B cell (primary cell): ENCODE measurements at regions not wholly inside any gene's neighbourhood (a gene's known extent, or its start where the extent isn't known, plus 50 kb on each side); places are given as distances from the start of the nearest gene placed in this dataset.

Source experiments
- ATAC-seq: fragments of 200-7000 bp; cut with Tn5 transposase; one replicate; pipeline ENCODE4 v1.10.0; 2021; ENCODE audit warnings: low read depth, mild to moderate bottlenecking, moderate number of reproducible peaks, moderate library complexity
- CTCF ChIA-PET: fragments of 350-600 bp; sonication (Branson Sonifier 250); formaldehyde crosslinking; loops from one replicate; lab custom pipeline; 2021; ENCODE audit warnings: antibody characterized with exemption, inconsistent platforms; lab: Charles Lee
- POLR2A ChIA-PET: fragments of 350-600 bp; sonication (Branson Sonifier 250); formaldehyde crosslinking; loops from one replicate; lab custom pipeline; 2021; ENCODE audit warnings: antibody characterized with exemption; lab: Charles Lee
- DNase-seq: peaks from one replicate; pipeline ENCODE4 v3.0.0; 2013
- H2AFZ ChIP-seq: 2 replicates; pipeline ENCODE4 v1.6.1; 2012; ENCODE audit warnings: mild to moderate bottlenecking, low read depth, low read length; ENCODE audit not compliant: insufficient read depth, poor library complexity, severe bottlenecking
- H3K27ac ChIP-seq, 2 donors: 1 replicate in 1 of 2; 2 replicates in 1 of 2; pipeline ENCODE4 v1.5.1; 2012 to 2013; ENCODE audit warnings: low read length in 2 of 2, mild to moderate bottlenecking in 2 of 2, moderate library complexity in 1 of 2
- H3K27me3 ChIP-seq, 4 experiments: fragments of 200-600 bp in 1 of 4; sonication (generic) in 1 of 4; replicated peaks in 1 of 4; 1 replicate in 2 of 4; 2 replicates in 2 of 4; pipeline versions ENCODE4 v1.6.1 to v1.7.0; 2013 to 2016; ENCODE audit warnings: low read length in 3 of 4, mild to moderate bottlenecking in 2 of 4, mixed read lengths in 1 of 4, moderate library complexity in 1 of 4; ENCODE audit not compliant: insufficient read depth in 4 of 4, control insufficient read depth in 3 of 4; ENCODE audit errors: control extremely low read depth in 1 of 4
- H3K36me3 ChIP-seq, 2 experiments: replicated peaks in 1 of 2; 1 replicate in 1 of 2; 2 replicates in 1 of 2; pipeline versions ENCODE4 v1.6.1 to v1.7.1; 2013; ENCODE audit warnings: low read length in 1 of 2; ENCODE audit not compliant: insufficient read depth in 2 of 2, control insufficient read depth in 1 of 2; ENCODE audit errors: control extremely low read depth in 1 of 2, extremely low read depth in 1 of 2
- H3K4me1 ChIP-seq, 2 donors: fragments of 200-600 bp in 1 of 2; sonication (generic) in 1 of 2; 1 replicate in 1 of 2; 2 replicates in 1 of 2; pipeline versions ENCODE4 v1.5.1 to v1.6.1; 2013 to 2017; ENCODE audit warnings: low read length in 2 of 2; ENCODE audit not compliant: control insufficient read depth in 2 of 2, insufficient read depth in 2 of 2
- H3K4me2 ChIP-seq: replicated peaks from 2 replicates; pipeline ENCODE3; 2012; ENCODE audit warnings: mild to moderate bottlenecking, low read depth, low read length; ENCODE audit not compliant: poor library complexity, severe bottlenecking
- H3K4me3 ChIP-seq, 5 experiments: fragments of 200-600 bp in 1 of 5; sonication (generic) in 1 of 5; 1 replicate in 3 of 5; 2 replicates in 2 of 5; pipeline versions ENCODE4 v1.5.1 to v1.7.0; 2011 to 2016; ENCODE audit warnings: low read length in 4 of 5, mild to moderate bottlenecking in 4 of 5, low read depth in 2 of 5, control low read depth in 1 of 5, moderate library complexity in 1 of 5; ENCODE audit not compliant: insufficient read depth in 1 of 5; ENCODE audit errors: control extremely low read depth in 1 of 5, extremely low read depth in 1 of 5
- H3K79me2 ChIP-seq: fragments of 200-600 bp; sonication (generic); one replicate; pipeline ENCODE4 v1.6.0; 2016; ENCODE audit warnings: low read length; ENCODE audit not compliant: control insufficient read depth, insufficient read depth
- H3K9ac ChIP-seq: fragments of 200-600 bp; sonication (generic); 2 replicates; pipeline ENCODE4 v1.6.1; 2017; ENCODE audit warnings: mild to moderate bottlenecking, low read length, moderate library complexity
- H3K9me3 ChIP-seq, 3 donors: one replicate each; pipeline versions ENCODE4 v1.6.1 to v1.7.1; 2013; ENCODE audit warnings: low read length in 2 of 3; ENCODE audit not compliant: control insufficient read depth in 2 of 3, insufficient read depth in 1 of 3; ENCODE audit errors: control extremely low read depth in 1 of 3
- H4K20me1 ChIP-seq: 2 replicates; pipeline ENCODE4 v1.6.0; 2012; ENCODE audit warnings: mild to moderate bottlenecking, low read length; ENCODE audit not compliant: insufficient read depth, control insufficient read depth, poor library complexity, severe bottlenecking
- H3K27ac Mint-ChIP-seq: one replicate; pipeline ENCODE4 v1.8.0; 2021; ENCODE audit warnings: mixed read lengths
- H3K27me3 Mint-ChIP-seq: one replicate; pipeline ENCODE4 v1.8.0; 2021; ENCODE audit warnings: mixed read lengths
- H3K4me1 Mint-ChIP-seq: one replicate; pipeline ENCODE4 v1.8.0; 2021; ENCODE audit warnings: mixed read lengths
- H3K4me3 Mint-ChIP-seq: one replicate; pipeline ENCODE4 v1.8.0; 2021; ENCODE audit warnings: mixed read lengths
- H3K9me3 Mint-ChIP-seq: one replicate; pipeline ENCODE4 v1.8.0; 2022; ENCODE audit warnings: mixed read lengths; ENCODE audit not compliant: insufficient read depth
- EZH2 ChIP-seq: IDR thresholded peaks from 2 replicates; pipeline ENCODE4 v1.6.1; 2012; ENCODE audit warnings: borderline replicate concordance, low read depth, mild to moderate bottlenecking, moderate library complexity, low read length; ENCODE audit not compliant: insufficient read depth, poor library complexity, severe bottlenecking
- WGBS: methylation state at CpG from one replicate; pipeline ENCODE4 v1.1.5; 2013; ENCODE audit warnings: missing lambda C conversion rate; ENCODE audit not compliant: insufficient coverage; 5-methylcytosine and 5-hydroxymethylcytosine counted together
- intact Hi-C: fragments of 100-400 bp; cut with micrococcal nuclease; formaldehyde crosslinking; loops from one replicate; pipeline ENCODE4 v1.10.0; 2022
- TF ChIP-seq, protein P1 (sequence below): fragments of 200-600 bp; IDR thresholded peaks from one replicate; pipeline ENCODE4 v1.8.0; 2022; ENCODE audit warnings: antibody characterized with exemption, mild to moderate bottlenecking

DNA sequence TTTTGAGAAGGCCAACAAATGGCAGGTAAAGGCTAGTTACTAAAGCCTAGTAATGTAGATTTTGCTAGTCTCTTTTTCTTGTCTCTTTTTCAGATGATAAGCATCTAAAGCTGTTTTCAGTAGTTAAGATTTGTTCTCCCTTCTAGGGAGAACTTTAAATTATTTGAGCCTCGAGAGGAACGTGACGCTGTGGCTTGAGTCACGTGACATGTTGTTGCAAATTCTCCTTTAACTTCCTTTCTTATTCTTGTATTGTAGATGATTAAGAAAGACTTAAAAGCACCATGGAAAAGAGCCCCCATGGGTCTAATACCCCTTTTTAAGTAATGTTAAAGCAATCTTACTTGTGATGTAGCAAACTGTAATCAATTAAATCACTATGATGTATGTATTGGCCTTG, 2698.7 kb downstream of the PCDH9 start:
- Histone ChIP-seq H3K4me1 (no peaks in the 10 kb centered on the region), H3K9me3 (no peaks in the 10 kb centered on the region), H3K4me3 (no peak overlapping the region), H2AFZ (no peak overlapping the region), H4K20me1 (no peaks in the 10 kb centered on the region), H3K27ac (no peak overlapping the region), H3K36me3 (no peaks in the 10 kb centered on the region), H3K27me3 (no peaks in the 10 kb centered on the region), H3K4me2 (no peak overlapping the region), H3K9ac (no peak overlapping the region), H3K79me2 (no peaks in the 10 kb centered on the region)
- no peaks in the 10 kb centered on the region for H3K4me1 Mint-ChIP-seq
- POLR2A ChIA-PET, result no interaction called here
- no peak overlapping the region for H3K27ac Mint-ChIP-seq
- H3K4me3 Mint-ChIP-seq, result no peak overlapping the region
- H3K9me3 Mint-ChIP-seq, result no peaks in the 10 kb centered on the region
- intact Hi-C loops, result no loop called here
- whole genome bisulfite sequencing, result no CpG with 5 or more reads among the region's 4 CpGs
- no peak for DNase-seq
- ATAC-seq, result no peak
- TF ChIP-seq, protein P1, sequence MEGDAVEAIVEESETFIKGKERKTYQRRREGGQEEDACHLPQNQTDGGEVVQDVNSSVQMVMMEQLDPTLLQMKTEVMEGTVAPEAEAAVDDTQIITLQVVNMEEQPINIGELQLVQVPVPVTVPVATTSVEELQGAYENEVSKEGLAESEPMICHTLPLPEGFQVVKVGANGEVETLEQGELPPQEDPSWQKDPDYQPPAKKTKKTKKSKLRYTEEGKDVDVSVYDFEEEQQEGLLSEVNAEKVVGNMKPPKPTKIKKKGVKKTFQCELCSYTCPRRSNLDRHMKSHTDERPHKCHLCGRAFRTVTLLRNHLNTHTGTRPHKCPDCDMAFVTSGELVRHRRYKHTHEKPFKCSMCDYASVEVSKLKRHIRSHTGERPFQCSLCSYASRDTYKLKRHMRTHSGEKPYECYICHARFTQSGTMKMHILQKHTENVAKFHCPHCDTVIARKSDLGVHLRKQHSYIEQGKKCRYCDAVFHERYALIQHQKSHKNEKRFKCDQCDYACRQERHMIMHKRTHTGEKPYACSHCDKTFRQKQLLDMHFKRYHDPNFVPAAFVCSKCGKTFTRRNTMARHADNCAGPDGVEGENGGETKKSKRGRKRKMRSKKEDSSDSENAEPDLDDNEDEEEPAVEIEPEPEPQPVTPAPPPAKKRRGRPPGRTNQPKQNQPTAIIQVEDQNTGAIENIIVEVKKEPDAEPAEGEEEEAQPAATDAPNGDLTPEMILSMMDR, result no peak
- no peak for TF ChIP-seq EZH2
- no peaks in the 10 kb centered on the region for H3K27me3 Mint-ChIP-seq
- CTCF ChIA-PET, result no interaction called here

DNA sequence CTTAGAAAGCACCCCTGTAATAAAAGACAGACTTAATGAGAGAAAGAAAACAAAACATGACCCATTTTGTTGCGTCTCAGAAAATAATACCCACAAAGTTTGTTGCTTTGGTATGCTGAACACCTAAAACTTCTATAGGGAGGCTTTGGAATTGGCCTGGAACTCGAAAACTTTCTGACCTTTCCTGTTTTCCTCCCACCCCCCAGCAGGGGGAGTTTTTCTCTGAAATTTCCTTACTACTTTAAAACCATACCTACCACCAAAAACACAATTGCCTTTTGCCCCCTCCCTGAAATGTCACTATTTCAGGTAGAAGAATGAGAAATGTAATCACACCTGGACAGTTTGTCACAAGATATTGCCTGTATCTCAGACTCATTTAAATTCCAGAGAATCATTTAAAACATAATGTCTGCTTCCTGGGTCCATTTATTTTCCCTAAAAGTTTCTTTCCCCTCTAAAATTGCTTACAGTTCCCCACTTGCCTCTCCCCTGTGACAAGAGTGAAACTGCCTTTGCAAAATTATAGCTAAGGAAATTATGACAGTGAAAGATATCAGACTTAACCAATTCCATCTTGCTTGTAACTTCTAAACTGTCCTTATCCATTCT, 2700.2 kb downstream of the PCDH9 start:
- H3K4me2 ChIP-seq, result no peak overlapping the region
- H3K9ac ChIP-seq, result no peak overlapping the region
- no peak overlapping the region for H3K4me3 Mint-ChIP-seq
- ChIA-PET POLR2A (no interaction called here), CTCF (no interaction called here)
- no peaks in the 10 kb centered on the region for H4K20me1 ChIP-seq
- H3K4me1 Mint-ChIP-seq, result no peaks in the 10 kb centered on the region
- H3K27me3 Mint-ChIP-seq, result no peaks in the 10 kb centered on the region
- DNase-seq (peak; percentile 14), ATAC-seq (no peak)
- no peak overlapping the region for H3K4me3 ChIP-seq
- no peak overlapping the region for H3K27ac Mint-ChIP-seq
- H2AFZ ChIP-seq, result no peak overlapping the region
- no peak overlapping the region for H3K27ac ChIP-seq
- H3K4me1 ChIP-seq, result no peaks in the 10 kb centered on the region
- intact Hi-C loops, result no loop called here
- H3K36me3 ChIP-seq, result no peaks in the 10 kb centered on the region
- no peaks in the 10 kb centered on the region for H3K9me3 Mint-ChIP-seq
- no peaks in the 10 kb centered on the region for H3K27me3 ChIP-seq
- no peak for TF ChIP-seq EZH2
- TF ChIP-seq, protein P1, result peak; percentile 63
- no CpG with 5 or more reads among the region's 2 CpGs for WGBS
- no peaks in the 10 kb centered on the region for H3K9me3 ChIP-seq
- no peaks in the 10 kb centered on the region for H3K79me2 ChIP-seq
